C4-2B (cell line): ENCODE measurements at regions not wholly inside any gene's neighbourhood (a gene's known extent, or its start where the extent isn't known, plus 50 kb on each side); places are given as distances from the start of the nearest gene placed in this dataset.

ENCODE experiments used
- ZFX ChIP-seq: fragments of 450-650 bp; IDR thresholded peaks from 2 replicates; pipeline ENCODE4 v1.6.1; 2017
- TF ChIP-seq, protein P1 (sequence below): fragments of 450-650 bp; conservative IDR thresholded peaks from 2 replicates; pipeline ENCODE4 v1.5.1; 2017; ENCODE audit warnings: mild to moderate bottlenecking

DNA sequence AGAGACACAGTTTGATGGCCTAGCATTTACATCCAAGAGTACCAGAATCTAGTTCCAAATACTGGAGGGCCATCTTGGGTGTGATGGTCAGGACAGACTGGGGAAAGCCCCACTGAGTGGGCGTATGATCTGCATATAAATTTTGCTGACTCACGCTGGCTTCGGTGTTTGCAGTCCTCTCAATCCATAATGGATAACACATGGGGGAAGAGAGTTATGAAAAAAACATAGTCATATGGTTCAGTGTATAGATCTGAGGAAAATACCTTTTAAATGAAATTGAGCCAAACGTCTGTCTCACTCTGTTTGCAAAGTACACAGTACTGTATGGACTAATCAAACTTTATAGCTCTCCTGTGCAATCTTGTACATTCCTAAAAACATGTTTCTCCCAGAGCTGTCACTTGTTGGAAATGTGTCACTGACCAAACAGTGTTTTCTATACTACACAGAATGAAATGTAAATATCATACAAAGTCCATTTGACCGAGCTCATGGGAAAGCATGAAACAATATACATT lies 125.3 kb upstream of the THBS1 start:
- TF ChIP-seq, protein P1, sequence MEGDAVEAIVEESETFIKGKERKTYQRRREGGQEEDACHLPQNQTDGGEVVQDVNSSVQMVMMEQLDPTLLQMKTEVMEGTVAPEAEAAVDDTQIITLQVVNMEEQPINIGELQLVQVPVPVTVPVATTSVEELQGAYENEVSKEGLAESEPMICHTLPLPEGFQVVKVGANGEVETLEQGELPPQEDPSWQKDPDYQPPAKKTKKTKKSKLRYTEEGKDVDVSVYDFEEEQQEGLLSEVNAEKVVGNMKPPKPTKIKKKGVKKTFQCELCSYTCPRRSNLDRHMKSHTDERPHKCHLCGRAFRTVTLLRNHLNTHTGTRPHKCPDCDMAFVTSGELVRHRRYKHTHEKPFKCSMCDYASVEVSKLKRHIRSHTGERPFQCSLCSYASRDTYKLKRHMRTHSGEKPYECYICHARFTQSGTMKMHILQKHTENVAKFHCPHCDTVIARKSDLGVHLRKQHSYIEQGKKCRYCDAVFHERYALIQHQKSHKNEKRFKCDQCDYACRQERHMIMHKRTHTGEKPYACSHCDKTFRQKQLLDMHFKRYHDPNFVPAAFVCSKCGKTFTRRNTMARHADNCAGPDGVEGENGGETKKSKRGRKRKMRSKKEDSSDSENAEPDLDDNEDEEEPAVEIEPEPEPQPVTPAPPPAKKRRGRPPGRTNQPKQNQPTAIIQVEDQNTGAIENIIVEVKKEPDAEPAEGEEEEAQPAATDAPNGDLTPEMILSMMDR, result no peak
- no peak for TF ChIP-seq ZFX
